Stimulated activated CD8-positive, alpha-beta memory T cell treated with anti-CD3 and anti-CD28 coated beads, Interleukin-7, amount 100 ng/mL, for 24 hours (primary cell): ENCODE measurements at regions not wholly inside any gene's neighbourhood (a gene's known extent, or its start where the extent isn't known, plus 50 kb on each side); places are given as distances from the start of the nearest gene placed in this dataset.
"Not testable (repeated sequence)": the region's sequence is repeated elsewhere in the genome, so short reads cannot be mapped to it uniquely, and the experiment has no call there.

ENCODE experiments used
- DNase-seq: peaks from one replicate; pipeline ENCODE4 v3.0.0-alpha.2; 2020; ENCODE audit warnings: low read depth

- DNase-seq = no peak
These were observed 154.5 kb downstream of the CRPPA start for GRCh38 chr7:16266877-16267276.

DNA sequence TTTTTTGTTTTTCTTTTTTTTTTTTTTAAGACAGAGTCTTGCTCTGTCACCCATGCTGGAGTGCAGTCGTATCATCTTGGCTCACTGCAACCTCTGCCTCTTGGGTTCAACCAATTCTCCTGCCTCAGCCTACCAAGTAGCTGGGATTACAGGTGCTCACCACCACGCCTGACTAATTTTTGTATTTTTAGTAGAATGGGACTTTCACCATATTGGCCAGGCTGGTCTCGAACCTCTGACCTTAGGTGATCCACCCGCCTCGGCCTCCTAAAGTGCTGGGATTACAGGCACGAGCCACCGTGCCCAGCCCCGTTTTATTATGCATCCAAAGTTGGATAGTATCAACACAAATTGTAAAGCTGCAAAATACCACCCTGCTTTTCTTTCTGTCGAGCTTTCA is 154.9 kb downstream of the CRPPA start:
- not testable (repeated sequence) for DNase-seq

DNA sequence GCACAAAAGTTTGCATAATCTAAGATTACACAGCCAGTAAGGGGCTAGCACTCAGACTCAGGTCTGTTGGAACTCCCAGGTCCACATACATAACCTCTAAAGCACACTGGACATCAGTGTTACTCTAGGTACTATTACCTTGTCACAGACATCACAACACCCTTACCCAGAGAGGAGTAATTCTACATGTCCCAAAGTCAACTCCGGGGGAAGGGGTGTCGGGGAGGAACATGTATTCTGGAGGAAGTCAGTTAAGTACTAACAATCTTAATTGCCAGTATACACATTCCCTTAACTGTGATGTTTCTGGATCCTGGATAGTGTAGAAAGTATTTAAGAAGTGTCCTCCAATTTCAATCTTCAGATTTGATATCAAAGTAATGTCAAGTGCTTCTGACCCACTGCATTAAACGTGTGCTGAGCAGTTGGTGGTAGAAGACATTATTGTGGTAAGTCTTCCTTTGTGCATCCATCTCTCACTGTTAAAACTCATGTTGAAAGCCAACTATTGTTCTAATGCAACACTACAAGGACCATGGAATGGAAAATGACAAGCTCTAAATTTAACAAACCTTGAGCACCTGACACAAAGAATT is 155.4 kb downstream of the CRPPA start:
- no peak for DNase-seq

GRCh38 chr7:16264823-16265804 is 156.2 kb downstream of the CRPPA start:
- DNase-seq = no peak

GRCh38 chr7:16264036-16264819 is 157.1 kb downstream of the CRPPA start:
- DNase-seq = no peak

- not testable (repeated sequence) for DNase-seq
These were observed 158.0 kb downstream of the CRPPA start for GRCh38 chr7:16263377-16263776.

GRCh38 chr7:16261654-16262053 is 159.7 kb downstream of the CRPPA start:
- DNase-seq = no peak

- no peak for DNase-seq
These were observed 160.2 kb downstream of the CRPPA start for GRCh38 chr7:16261100-16261499.

GRCh38 chr7:16260236-16260728 is 161.1 kb downstream of the CRPPA start:
- DNase-seq = no peak

GRCh38 chr7:16256419-16256818 is 164.9 kb downstream of the CRPPA start:
- not testable (repeated sequence) for DNase-seq

GRCh38 chr7:16255952-16256351 is 165.4 kb downstream of the CRPPA start:
- DNase-seq = not testable (repeated sequence)

- DNase-seq = not testable (repeated sequence)
These were observed 170.7 kb downstream of the CRPPA start for GRCh38 chr7:16250655-16251054.

DNA sequence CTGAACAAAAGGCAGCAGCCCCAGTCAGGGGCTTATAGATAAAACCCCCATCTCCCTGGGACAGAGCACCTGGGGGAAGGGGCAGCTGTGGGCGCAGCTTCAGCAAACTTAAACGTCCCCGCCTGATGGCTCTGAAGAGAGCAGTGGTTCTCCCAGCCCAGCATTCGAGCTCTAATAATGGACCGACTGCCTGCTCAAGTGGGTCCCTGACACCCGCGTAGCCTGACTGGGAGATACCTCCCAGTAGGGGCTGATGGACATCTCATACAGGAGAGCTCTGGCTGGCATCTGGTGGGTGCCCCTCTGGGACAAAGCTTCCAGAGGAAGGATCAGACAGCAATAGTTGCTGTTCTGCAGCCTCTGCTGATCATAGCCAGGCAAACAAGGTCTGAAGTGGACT is 172.1 kb downstream of the CRPPA start:
- DNase-seq = not testable (repeated sequence)

GRCh38 chr7:16248556-16248955 is 172.8 kb downstream of the CRPPA start:
- DNase-seq = not testable (repeated sequence)

DNA sequence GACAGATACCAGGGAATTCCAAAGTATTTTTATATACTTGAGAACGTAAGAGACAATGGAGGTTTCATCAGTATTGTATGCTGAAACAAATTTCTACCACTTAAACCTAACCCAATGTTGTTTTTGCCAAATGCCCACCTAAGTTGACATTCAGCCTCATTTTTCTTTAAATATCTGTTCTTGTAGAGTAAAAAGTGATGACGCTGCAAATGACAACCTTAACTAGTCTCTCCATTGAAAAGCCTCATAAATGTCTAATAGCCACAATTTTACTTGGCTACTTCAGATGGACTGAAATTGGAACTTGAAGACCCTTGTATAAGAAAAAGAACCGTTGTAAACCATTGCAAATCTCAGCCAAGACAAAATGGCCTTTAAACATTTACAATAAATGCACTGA is 176.9 kb downstream of the CRPPA start:
- no peak for DNase-seq

- DNase-seq = no peak
These were observed 178.4 kb downstream of the CRPPA start for GRCh38 chr7:16242920-16243319.

DNA sequence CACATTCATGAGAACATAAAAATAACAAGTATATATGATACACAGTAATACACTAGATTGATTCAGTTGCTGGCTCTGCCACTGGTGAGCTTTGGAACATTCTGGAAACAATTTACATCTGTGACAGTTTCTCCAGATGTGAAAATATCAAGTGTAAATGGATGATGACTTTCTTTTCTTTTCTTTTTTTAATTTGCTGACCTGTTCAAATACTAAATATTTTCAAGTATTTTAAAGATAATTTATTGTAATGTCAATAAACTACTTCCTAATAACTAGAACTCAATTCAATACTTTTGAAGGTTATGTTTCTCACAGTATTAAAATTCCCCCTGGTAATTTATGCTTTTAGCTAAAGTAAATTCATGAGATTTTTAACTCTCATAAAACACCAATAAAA is 180.3 kb downstream of the CRPPA start:
- no peak for DNase-seq

- DNase-seq = no peak
These were observed 185.0 kb downstream of the CRPPA start for GRCh38 chr7:16236381-16236780.

DNA sequence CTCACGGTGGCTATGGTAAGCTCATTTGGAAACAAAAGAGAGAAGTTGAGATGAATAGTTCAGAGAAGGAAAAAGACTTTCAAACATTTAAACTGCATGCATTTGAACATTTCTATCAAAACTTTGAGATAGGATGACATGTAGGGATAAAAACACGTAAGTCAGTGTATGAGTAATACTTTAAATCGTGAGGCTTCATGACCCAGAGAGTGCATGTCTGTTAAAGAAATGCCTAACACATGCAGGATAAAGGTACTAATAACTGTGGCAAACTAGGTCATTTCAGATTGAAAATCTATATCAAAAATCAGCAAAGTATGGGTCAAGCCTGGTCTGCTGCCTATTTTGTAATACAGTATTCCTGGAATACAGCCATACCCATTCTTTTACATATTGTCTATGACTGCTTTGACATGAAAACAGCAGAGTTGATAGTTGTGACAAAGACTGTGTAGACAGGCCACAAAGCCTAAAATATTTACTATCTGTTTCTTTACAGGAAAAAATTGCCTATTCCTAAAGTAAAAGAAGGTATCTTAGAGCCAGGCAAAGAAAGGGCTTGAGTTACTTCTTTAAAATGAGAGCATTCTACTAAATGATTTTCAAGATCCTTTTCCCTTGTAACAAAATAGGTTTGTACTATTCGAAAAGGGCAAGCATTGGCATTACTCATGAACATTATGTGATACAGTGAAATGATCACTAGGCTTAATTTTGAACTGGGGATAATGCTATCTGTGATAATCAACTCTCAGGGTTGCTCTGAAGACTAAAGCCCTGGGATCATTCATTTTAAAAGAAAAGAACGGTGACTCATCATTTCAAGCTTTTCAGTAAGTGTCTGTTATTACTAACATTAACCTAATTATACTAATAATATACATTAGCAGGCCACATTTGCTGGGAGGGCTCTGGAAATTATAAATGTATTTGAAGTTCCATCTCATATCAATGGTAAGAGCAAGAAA is 185.9 kb downstream of the CRPPA start:
- DNase-seq = no peak

- DNase-seq = no peak
These were observed 186.7 kb downstream of the CRPPA start for GRCh38 chr7:16234493-16235146.

DNA sequence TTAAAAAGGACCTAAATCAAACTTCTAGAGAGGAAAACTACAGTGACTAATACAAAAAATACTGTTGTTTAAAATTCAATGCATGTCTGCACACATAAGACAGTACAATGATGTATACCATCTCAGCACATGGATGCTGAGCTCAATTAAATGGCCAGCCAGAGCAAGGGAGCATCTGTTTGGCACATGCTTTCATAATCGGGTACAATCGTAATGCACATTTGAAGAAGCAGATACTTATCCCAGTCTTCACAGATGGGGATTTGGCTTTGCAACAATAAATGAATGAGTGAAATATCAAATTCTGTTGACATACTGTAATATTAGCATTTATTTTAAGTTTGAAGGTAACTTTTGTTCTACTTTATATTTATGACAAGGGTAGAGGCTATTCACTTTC is 187.8 kb downstream of the CRPPA start:
- no peak for DNase-seq
